H9 (cell line): ENCODE measurements at regions not wholly inside any gene's neighbourhood (a gene's known extent, or its start where the extent isn't known, plus 50 kb on each side); places are given as distances from the start of the nearest gene placed in this dataset.

ENCODE experiments used
- DNase-seq: peaks from one replicate; pipeline ENCODE4 v3.0.0-alpha.2; 2017
- H2AFZ ChIP-seq: one replicate; pipeline ENCODE4 v1.6.1; 2013; ENCODE audit warnings: mild to moderate bottlenecking, low read length, control low read depth, moderate library complexity
- H2AK5ac ChIP-seq: 2 replicates; pipeline ENCODE4 v1.6.1; 2013; ENCODE audit warnings: low read length, control low read depth, mixed read lengths; ENCODE audit not compliant: insufficient read length
- H2BK120ac ChIP-seq: one replicate; pipeline ENCODE4 v1.6.1; 2013; ENCODE audit warnings: low read depth, mild to moderate bottlenecking, low read length, control low read depth, inconsistent platforms; ENCODE audit not compliant: poor library complexity, severe bottlenecking
- H2BK12ac ChIP-seq: 2 replicates; pipeline ENCODE4 v1.6.1; 2013; ENCODE audit warnings: low read length, control low read depth, mixed read lengths, low read depth; ENCODE audit not compliant: insufficient read length
- H2BK15ac ChIP-seq: 2 replicates; pipeline ENCODE4 v1.6.1; 2013; ENCODE audit warnings: low read depth, low read length, control low read depth
- H2BK20ac ChIP-seq: one replicate; pipeline ENCODE4 v1.6.1; 2013; ENCODE audit warnings: low read depth, mild to moderate bottlenecking, low read length, control low read depth, inconsistent platforms; ENCODE audit not compliant: poor library complexity, severe bottlenecking
- H2BK5ac ChIP-seq: 2 replicates; pipeline ENCODE4 v1.6.1; 2013; ENCODE audit warnings: low read length, control low read depth, mixed read lengths; ENCODE audit not compliant: insufficient read length
- H3K14ac ChIP-seq: 2 replicates; pipeline ENCODE4 v1.6.1; 2013; ENCODE audit warnings: low read length, control low read depth; ENCODE audit not compliant: insufficient read depth
- H3K18ac ChIP-seq: 2 replicates; pipeline ENCODE4 v1.6.1; 2013; ENCODE audit warnings: low read depth, mild to moderate bottlenecking, mixed read lengths, low read length, control low read depth; ENCODE audit not compliant: insufficient read length
- H3K23ac ChIP-seq: 2 replicates; pipeline ENCODE4 v1.6.1; 2013; ENCODE audit warnings: low read length, control low read depth, mixed read lengths, low read depth; ENCODE audit not compliant: insufficient read length
- H3K23me2 ChIP-seq: 2 replicates; pipeline ENCODE4 v1.6.1; 2013; ENCODE audit warnings: low read depth, mild to moderate bottlenecking, mixed read lengths, low read length, control low read depth; ENCODE audit not compliant: insufficient read length, poor library complexity, severe bottlenecking
- H3K27ac ChIP-seq: 2 replicates; pipeline ENCODE4 v1.5.1; 2013; ENCODE audit warnings: low read length, control low read depth, mixed read lengths, low read depth; ENCODE audit not compliant: insufficient read length
- H3K27me3 ChIP-seq: 2 replicates; pipeline ENCODE4 v1.6.1; 2013; ENCODE audit warnings: low read length, control low read depth, inconsistent platforms; ENCODE audit not compliant: insufficient read depth
- H3K4ac ChIP-seq: 2 replicates; pipeline ENCODE4 v1.6.1; 2013; ENCODE audit warnings: low read depth, mild to moderate bottlenecking, control low read depth, inconsistent platforms, low read length, moderate library complexity
- H3K4me1 ChIP-seq: 2 replicates; pipeline ENCODE4 v1.6.1; 2013; ENCODE audit warnings: low read length, control low read depth, inconsistent platforms; ENCODE audit not compliant: insufficient read depth
- H3K4me2 ChIP-seq: 2 replicates; pipeline ENCODE4 v1.6.1; 2013; ENCODE audit warnings: low read length, control low read depth, mixed read lengths; ENCODE audit not compliant: insufficient read length, insufficient read depth
- H3K56ac ChIP-seq: 2 replicates; pipeline ENCODE4 v1.6.1; 2013; ENCODE audit warnings: low read depth, mild to moderate bottlenecking, mixed read lengths, low read length, control low read depth; ENCODE audit not compliant: insufficient read length
- H3K79me1 ChIP-seq: 2 replicates; pipeline ENCODE4 v1.6.1; 2013; ENCODE audit warnings: low read depth, mild to moderate bottlenecking, moderate library complexity, low read length, control low read depth, inconsistent platforms; ENCODE audit not compliant: insufficient read depth, poor library complexity, severe bottlenecking
- H3K79me2 ChIP-seq: 2 replicates; pipeline ENCODE4 v1.6.1; 2013; ENCODE audit warnings: low read length, control low read depth, inconsistent platforms; ENCODE audit not compliant: insufficient read depth
- H3K9ac ChIP-seq: 2 replicates; pipeline ENCODE4 v1.6.1; 2013; ENCODE audit warnings: low read length, control low read depth, mixed read lengths; ENCODE audit not compliant: insufficient read length; ENCODE audit errors: extremely low read depth
- H3K9me3 ChIP-seq: one replicate; pipeline ENCODE4 v1.6.1; 2013; ENCODE audit warnings: low read depth, low read length, inconsistent platforms; ENCODE audit not compliant: control insufficient read depth
- H3T11ph ChIP-seq: one replicate; pipeline ENCODE4 v1.6.1; 2013; ENCODE audit warnings: mild to moderate bottlenecking, low read length, control low read depth, inconsistent platforms
- H4K20me1 ChIP-seq: one replicate; pipeline ENCODE4 v1.6.1; 2013; ENCODE audit not compliant: control insufficient read depth, insufficient read length, insufficient read depth
- H4K5ac ChIP-seq: 2 replicates; pipeline ENCODE4 v1.6.1; 2013; ENCODE audit warnings: low read depth, mild to moderate bottlenecking, mixed read lengths, low read length, control low read depth; ENCODE audit not compliant: insufficient read length
- H4K8ac ChIP-seq: replicated peaks from 2 replicates; pipeline ENCODE4 v1.6.1; 2013; ENCODE audit warnings: low read length, control low read depth, mixed read lengths, low read depth; ENCODE audit not compliant: insufficient read length
- H4K91ac ChIP-seq: 2 replicates; pipeline ENCODE4 v1.6.1; 2013; ENCODE audit warnings: low read depth, mild to moderate bottlenecking, moderate library complexity, mixed read lengths, low read length, control low read depth; ENCODE audit not compliant: insufficient read length
- H3K27ac Mint-ChIP-seq, 3 experiments: 2 replicates in 2 of 3; 3 replicates in 1 of 3; pipeline ENCODE4 v1.8.0; 2020 to 2021; ENCODE audit warnings: mixed read lengths in 3 of 3, mild to moderate bottlenecking in 1 of 3, moderate library complexity in 1 of 3
- H3K27me3 Mint-ChIP-seq: 2 replicates; pipeline ENCODE4 v1.8.0; 2021; ENCODE audit warnings: low read depth, mild to moderate bottlenecking, moderate library complexity, mixed read lengths
- H3K36me3 Mint-ChIP-seq, 3 experiments: 2 replicates in 2 of 3; 3 replicates in 1 of 3; pipeline ENCODE4 v1.8.0; 2020 to 2021; ENCODE audit warnings: low read depth in 3 of 3, mixed read lengths in 3 of 3; ENCODE audit not compliant: insufficient read depth in 1 of 3
- H3K4me1 Mint-ChIP-seq, 2 experiments: 2 replicates each; pipeline ENCODE4 v1.8.0; 2020; ENCODE audit warnings: mixed read lengths in 2 of 2
- H3K4me3 Mint-ChIP-seq, 2 experiments: 2 replicates in 1 of 2; 3 replicates in 1 of 2; pipeline ENCODE4 v1.8.0; 2020 to 2021; ENCODE audit warnings: mild to moderate bottlenecking in 2 of 2, mixed read lengths in 2 of 2, moderate library complexity in 1 of 2
- H3K9me3 Mint-ChIP-seq, 2 experiments: 2 replicates in 1 of 2; 3 replicates in 1 of 2; pipeline ENCODE4 v1.8.0; 2020; ENCODE audit warnings: mild to moderate bottlenecking in 2 of 2, mixed read lengths in 2 of 2, moderate library complexity in 1 of 2
- CTCF ChIP-seq: fragments of 200-600 bp; sonication (generic); conservative IDR thresholded peaks from 3 replicates; pipeline ENCODE4 v1.8.0; 2021; ENCODE audit warnings: antibody characterized with exemption, mild to moderate bottlenecking
- WGBS: extraction: QIAGEN DNeasy Blood & Tissue Kit; methylation state at CpG from one replicate; pipeline ENCODE4 v1.1.7; 2013; ENCODE audit warnings: missing lambda C conversion rate, low lambda C conversion rate, mixed read lengths; ENCODE audit not compliant: insufficient read length; ENCODE audit errors: extremely low coverage; 5-methylcytosine and 5-hydroxymethylcytosine counted together

DNA sequence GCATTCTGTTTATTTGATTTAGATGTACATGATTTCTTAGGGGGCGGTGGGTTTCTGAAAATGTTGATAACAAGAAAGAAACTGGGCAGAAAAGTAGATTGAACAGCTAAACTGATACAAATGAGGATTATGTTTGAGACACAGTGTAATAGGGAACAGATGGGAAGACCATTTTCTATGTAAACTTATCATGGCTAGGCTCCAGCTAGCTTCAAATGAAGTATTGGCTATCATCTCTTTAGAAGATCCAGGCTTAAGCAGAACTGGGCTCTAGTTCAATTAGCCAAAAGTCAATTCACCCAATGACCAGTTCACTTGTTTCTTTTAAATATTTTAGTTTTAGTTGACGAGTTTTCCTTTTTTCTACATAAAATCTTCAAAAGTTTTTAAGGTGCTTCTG lies 639.5 kb downstream of the ANKRD7 start:
- Histone ChIP-seq H2BK15ac (no peak overlapping the region), H3K9ac (no peak overlapping the region), H3K14ac (no peak overlapping the region), H2BK20ac (no peak overlapping the region), H2AFZ (no peak overlapping the region), H3K9me3 (no peaks in the 10 kb centered on the region), H3K79me2 (no peaks in the 10 kb centered on the region), H3T11ph (no peak overlapping the region), H3K27ac (no peak overlapping the region), H3K4ac (no peak overlapping the region), H3K56ac (no peak overlapping the region), H3K4me2 (no peak overlapping the region), H3K79me1 (no peaks in the 10 kb centered on the region), H3K27me3 (no peaks in the 10 kb centered on the region), H2AK5ac (no peak overlapping the region), H4K91ac (no peak overlapping the region), H2BK12ac (no peak overlapping the region), H2BK5ac (no peak overlapping the region), H3K18ac (no peak overlapping the region), H3K23me2 (no peaks in the 10 kb centered on the region), H3K4me1 (no peaks in the 10 kb centered on the region), H2BK120ac (no peak overlapping the region), H4K20me1 (no peaks in the 10 kb centered on the region), H4K8ac (no peak overlapping the region), H4K5ac (no peak overlapping the region), H3K23ac (no peak overlapping the region)
- no peak for TF ChIP-seq CTCF
- Mint-ChIP-seq H3K4me1 (peaks cover 10 to 14% of the 10 kb centered on the region in 2 experiments), H3K36me3 (no peaks in the 10 kb centered on the region), H3K27ac (no peak overlapping the region), H3K27me3 (no peaks in the 10 kb centered on the region), H3K9me3 (no peaks in the 10 kb centered on the region), H3K4me3 (no peak overlapping the region)
- DNase-seq = no peak
- WGBS = no CpG with 5 or more reads among the region's 2 CpGs
